ENCODE measurements at regions not wholly inside any gene's neighbourhood (a gene's known extent, or its start where the extent isn't known, plus 50 kb on each side); places are given as distances from the start of the nearest gene placed in this dataset.
"Not testable (repeated sequence)": the region's sequence is repeated elsewhere in the genome, so short reads cannot be mapped to it uniquely, and the experiment has no call there.

- no peak for DNase-seq
These were observed 398.8 kb upstream of the IGFBP3 start for GRCh38 chr7:46319841-46320240.

GRCh38 chr7:46318276-46318675 is 397.2 kb upstream of the IGFBP3 start:
- DNase-seq, result no peak

GRCh38 chr7:46317256-46317655 is 396.2 kb upstream of the IGFBP3 start:
- no peak for DNase-seq

GRCh38 chr7:46315891-46316290 is 394.8 kb upstream of the IGFBP3 start:
- DNase-seq, result no peak

DNA sequence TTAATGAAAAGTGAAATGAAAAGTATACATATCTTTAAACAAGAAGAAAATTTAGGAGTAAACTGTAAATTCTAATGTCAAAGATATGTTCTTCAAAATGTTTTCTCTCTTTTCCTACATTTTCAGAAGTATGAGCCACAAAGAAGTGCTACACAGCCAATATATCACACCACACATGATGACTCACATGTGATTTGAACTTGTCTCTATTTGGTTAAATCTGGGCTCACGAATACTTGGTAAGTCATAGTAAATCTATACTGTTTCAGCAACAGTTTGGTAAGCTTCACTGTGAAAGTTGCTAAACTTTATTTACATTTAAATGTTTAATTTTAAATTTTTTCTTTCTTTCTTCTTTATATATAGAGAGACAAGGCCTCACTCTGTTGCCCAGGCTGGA is 380.6 kb upstream of the IGFBP3 start:
- no peak for DNase-seq

GRCh38 chr7:46297515-46297914 is 376.4 kb upstream of the IGFBP3 start:
- DNase-seq, result no peak

- DNase-seq, result no peak
These were observed 375.5 kb upstream of the IGFBP3 start for GRCh38 chr7:46296526-46296925.

- DNase-seq, result no peak
These were observed 373.3 kb upstream of the IGFBP3 start for GRCh38 chr7:46294381-46294780.

DNA sequence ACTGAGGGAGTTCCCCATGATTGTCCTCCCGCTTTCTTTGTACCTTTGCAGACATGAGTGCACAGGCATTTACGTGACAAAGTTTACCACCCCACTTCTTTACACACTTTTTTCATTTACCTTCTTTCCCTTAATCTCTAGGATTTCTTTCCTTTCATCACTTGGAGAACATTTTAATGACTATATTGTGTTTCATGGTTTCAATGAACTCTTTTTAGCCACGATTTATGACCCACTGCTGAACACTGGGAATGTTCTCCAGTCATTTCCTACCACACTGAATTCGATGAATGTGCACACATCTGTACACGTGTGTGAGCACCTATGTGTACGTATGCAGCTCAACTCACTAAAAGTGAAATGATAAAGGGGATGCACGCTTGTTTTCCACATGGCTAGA is 371.7 kb upstream of the IGFBP3 start:
- no peak for DNase-seq

GRCh38 chr7:46291601-46292150 is 370.6 kb upstream of the IGFBP3 start:
- no peak for DNase-seq

DNA sequence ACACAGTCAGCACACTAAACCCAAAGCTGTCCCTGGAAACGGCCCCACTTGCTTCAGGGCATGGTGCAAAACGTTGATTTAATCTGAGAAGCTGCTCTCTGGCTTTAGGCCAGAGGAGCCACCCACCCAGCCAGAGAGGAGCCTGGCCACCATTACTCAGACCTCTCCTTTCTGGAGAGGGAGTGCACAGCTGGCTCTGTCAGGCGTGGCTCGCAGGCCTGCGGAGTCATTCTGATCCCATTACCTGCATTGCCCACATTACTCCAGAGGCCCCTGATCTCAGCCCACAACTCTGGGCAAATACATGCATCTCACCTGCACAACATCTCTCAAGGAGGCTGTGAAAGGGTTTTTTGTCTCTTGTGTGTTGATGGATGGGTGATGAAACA is 370.0 kb upstream of the IGFBP3 start:
- DNase-seq, result no peak

DNA sequence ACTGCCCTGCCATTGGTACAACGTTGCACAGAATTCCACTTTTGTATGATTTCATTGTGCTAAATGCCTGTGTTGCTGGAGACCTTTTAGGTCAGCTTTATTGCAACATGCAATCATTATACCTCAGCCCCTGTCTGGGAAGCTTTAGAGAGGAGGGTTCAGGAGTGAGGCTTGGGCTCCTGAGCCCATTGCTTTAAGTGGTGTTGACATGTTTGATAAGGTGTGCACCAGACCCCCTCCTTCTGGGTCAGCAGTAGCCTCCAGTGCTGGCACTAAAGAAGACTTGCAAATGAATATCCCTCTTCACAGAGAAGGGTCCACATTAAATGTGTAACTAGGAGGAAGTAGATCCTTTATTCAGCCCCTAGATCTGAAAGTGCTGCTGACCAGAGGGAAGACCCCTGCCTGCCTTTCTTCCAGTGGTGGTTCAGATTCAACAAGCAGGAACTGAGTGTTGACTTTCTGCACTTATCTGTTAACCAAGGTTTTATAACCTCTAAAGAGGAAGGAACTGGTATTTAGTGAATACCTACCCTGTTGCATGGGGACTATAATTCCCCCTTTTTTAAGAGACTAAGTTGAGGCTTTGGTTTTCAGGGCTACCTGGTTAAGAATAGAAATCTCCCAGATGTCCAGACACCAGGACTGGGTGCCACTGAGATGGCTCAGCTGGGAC is 369.4 kb upstream of the IGFBP3 start:
- no peak for DNase-seq

GRCh38 chr7:46288861-46289260 is 367.8 kb upstream of the IGFBP3 start:
- no peak for DNase-seq

DNA sequence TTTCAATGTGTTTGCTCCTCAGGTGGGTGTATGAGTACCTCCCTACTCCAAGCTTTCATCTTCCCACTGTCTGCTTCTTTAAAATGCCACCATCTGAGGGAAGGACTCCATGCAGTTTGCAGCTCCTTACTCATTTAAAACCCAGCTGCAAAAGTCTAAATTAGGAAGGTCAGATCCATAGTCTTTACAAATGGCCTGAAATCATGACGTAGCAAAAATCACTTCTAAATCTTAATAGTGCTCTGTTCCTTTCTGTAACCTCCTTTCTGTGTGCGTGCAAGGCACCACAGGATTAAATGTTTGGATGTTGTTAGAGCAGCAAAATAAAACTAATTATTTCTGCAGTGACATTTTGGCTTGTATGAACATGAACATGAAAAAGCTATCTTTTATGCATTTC is 366.9 kb upstream of the IGFBP3 start:
- no peak for DNase-seq

DNA sequence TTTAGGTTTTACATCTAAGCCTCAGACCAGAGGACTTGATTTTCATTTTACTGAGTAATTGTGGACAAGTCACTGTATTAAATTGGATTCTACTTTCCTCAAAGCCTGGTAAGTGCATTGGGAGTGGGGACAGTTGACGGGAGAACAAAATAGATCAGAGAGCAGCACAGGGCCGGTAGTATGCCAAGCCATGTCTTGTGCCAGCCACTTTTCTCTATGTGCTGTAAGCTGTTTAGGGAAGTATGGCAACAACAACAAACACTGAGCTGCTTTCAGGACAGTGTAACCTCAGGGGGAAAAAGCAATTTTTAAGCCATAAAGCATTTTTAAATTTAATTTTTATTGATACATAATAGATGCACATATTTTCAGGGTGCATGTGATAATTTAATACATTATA is 365.9 kb upstream of the IGFBP3 start:
- DNase-seq, result no peak

- DNase-seq, result no peak
These were observed 365.3 kb upstream of the IGFBP3 start for GRCh38 chr7:46286356-46286755.

DNA sequence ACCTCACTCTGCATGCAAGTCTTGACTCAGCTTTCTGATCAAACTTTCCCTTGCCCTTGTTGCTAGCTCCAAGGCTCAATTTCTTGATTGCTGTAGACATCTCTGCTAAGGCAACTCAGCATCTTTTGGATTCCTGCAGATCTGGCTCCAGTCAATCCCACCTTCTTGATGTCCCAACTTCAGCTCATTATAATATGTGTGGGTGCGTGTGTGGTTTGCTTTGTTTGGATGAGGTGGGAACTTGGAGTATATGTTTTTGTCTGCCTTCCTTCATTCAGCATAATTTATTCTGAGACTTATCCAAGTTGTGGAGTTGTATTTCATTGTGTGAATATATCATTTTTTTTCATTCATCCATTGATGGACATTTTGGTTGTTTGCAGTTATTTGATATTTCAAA is 364.8 kb upstream of the IGFBP3 start:
- no peak for DNase-seq

- DNase-seq, result no peak
These were observed 362.8 kb upstream of the IGFBP3 start for GRCh38 chr7:46283852-46284251.

GRCh38 chr7:46282155-46282554 is 361.1 kb upstream of the IGFBP3 start:
- no peak for DNase-seq

DNA sequence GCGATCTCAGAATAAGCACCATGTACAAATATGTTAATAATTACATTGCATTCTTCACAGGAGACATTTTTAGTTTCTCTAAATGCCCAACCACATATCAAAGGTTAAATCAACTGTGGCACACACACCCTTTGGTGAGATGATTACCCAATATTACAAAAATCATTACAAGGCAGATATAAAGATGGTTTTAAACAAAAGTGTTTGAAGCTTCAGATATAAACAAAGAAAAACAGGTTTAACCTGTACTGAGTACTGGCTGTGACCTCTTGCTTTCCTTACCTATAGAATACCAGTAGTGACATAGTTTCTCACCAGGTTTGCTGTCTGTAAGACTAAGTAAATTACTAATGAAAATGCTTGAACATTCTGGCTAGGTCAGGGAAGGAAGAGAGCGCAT is 360.0 kb upstream of the IGFBP3 start:
- DNase-seq, result no peak

GRCh38 chr7:46279290-46279689 is 358.2 kb upstream of the IGFBP3 start:
- no peak for DNase-seq

DNA sequence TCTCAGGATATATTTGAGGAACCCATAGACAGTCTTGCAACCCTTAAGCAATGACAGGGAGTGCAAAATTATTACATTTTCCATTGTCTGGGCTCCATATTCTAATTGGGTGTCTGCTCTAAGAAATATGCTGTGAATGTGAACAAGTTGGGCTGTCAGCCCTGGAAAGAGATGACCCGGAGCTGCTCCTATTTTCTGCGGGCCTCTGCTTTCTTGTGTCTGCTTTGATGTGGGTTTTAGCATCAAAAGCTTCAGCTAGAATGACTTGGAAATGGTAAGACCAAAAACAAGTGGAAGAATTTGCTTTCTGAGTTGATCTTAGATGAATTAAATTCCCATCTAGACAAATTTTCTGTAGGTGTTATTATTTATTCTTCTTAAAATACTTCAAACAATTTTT is 343.6 kb upstream of the IGFBP3 start:
- DNase-seq, result no peak

GRCh38 chr7:46261638-46262037 is 340.6 kb upstream of the IGFBP3 start:
- not testable (repeated sequence) for DNase-seq

DNA sequence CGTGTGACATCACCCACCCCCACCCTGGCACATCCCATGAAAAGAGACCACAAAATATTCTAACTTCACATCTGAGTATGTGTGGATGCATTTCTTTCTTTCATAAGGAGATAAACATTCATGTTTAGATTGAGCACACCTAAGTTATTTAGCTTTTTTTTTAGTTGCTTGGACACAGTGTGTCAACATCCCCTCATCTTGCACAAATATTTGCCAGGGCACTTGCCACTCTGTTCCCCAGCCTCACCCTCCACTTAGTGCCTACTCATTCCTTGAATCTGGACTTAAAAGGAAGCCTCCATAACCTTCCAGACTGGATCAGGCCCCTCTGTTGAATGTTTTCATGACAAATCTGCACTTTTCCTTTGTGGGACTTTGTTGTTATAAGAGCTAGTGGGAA is 338.9 kb upstream of the IGFBP3 start:
- no peak for DNase-seq

- no peak for DNase-seq
These were observed 336.8 kb upstream of the IGFBP3 start for GRCh38 chr7:46257761-46258448.

Measured in CD4-positive, alpha-beta T cell treated with Interleukin-15 for 1 hour (primary cell).